Coronary artery (tissue), 2 donors: ENCODE measurements at regions not wholly inside any gene's neighbourhood (a gene's known extent, or its start where the extent isn't known, plus 50 kb on each side); places are given as distances from the start of the nearest gene placed in this dataset.
A peak's percentile ranks its signal among the peaks of the same experiment; 100 is the strongest.

Source experiments
- DNase-seq: peaks from one replicate; pipeline ENCODE4 v3.0.0-alpha.2; 2017; ENCODE audit warnings: low spot score
- H3K27ac ChIP-seq, 2 donors: fragments of 200-600 bp; sonication (generic); one replicate each; pipeline ENCODE4 v1.5.1; 2016 to 2019
- H3K4me3 ChIP-seq: fragments of 200-600 bp; sonication (generic); 2 replicates; pipeline ENCODE4 v1.5.1; 2016; ENCODE audit warnings: mild to moderate bottlenecking, moderate library complexity
- TF ChIP-seq, protein P1 (sequence below): fragments of 200-600 bp; sonication (generic); IDR thresholded peaks from one replicate; pipeline ENCODE4 v1.5.1; 2019; ENCODE audit warnings: antibody characterized with exemption

DNA sequence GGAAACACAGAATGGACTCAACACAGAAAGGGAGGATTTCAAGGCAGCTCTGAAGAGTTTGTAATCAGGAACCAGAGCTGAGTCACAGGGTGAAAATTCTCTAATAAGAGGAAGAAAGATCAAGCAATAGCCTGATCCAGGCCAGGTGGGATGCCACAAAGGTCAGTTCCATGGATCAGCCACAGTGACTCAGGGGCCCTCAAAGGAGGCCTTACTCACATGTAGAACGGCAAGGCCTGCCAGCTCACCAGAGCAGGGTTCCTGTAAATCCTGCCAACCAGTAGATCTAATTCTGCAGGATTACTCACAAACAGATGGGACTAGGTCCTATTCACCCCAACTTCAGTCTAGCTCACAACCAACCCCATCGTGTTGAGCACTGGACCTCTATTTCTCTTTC lies 78.3 kb upstream of the PPP2R3A start:
- DNase-seq, result no peak
- Histone ChIP-seq H3K4me3 (no peak overlapping the region), H3K27ac (no peak overlapping the region)
- TF ChIP-seq, protein P1, sequence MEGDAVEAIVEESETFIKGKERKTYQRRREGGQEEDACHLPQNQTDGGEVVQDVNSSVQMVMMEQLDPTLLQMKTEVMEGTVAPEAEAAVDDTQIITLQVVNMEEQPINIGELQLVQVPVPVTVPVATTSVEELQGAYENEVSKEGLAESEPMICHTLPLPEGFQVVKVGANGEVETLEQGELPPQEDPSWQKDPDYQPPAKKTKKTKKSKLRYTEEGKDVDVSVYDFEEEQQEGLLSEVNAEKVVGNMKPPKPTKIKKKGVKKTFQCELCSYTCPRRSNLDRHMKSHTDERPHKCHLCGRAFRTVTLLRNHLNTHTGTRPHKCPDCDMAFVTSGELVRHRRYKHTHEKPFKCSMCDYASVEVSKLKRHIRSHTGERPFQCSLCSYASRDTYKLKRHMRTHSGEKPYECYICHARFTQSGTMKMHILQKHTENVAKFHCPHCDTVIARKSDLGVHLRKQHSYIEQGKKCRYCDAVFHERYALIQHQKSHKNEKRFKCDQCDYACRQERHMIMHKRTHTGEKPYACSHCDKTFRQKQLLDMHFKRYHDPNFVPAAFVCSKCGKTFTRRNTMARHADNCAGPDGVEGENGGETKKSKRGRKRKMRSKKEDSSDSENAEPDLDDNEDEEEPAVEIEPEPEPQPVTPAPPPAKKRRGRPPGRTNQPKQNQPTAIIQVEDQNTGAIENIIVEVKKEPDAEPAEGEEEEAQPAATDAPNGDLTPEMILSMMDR, result no peak

DNA sequence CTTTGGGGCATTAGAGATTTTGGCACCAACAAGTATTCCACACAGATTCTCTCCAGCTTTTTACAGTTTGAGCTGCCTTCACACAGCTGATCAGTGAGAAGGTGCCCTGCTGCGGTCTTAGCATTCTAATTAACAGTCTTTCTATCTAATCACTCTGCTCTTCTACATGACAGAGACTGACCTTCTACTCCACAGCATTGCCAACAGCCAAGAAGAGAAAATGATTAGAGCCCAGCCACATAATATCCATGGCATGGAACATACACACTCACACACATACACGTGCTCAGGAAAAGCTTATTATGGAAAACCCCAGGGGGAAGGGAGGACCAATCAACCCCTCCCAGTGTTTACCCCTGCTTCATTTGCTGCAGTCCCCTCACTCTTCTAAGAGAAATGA lies 76.1 kb upstream of the PPP2R3A start:
- TF ChIP-seq, protein P1, result no peak
- H3K4me3 ChIP-seq, result no peak overlapping the region
- DNase-seq, result no peak
- no peak overlapping the region for H3K27ac ChIP-seq

DNA sequence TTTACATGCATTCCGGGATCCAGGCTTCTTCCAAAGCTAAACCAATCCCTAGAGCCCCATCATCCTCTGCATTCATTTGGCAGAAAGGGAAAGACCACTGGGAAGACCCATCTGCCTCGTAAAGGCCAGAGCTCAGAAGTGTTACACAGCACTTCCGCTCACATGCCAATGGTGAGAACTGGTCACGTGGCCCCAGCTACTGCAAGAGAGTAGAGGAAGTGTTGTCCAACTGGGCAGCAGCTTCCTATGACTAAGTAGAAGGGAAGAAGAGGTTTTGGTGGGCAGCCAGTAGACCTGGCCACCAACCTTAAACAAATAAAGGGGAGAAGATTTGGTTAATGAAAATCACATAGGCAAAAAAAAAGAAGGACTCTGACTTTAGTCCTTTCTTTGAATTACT lies 74.4 kb upstream of the PPP2R3A start:
- TF ChIP-seq, protein P1, result no peak
- Histone ChIP-seq H3K27ac (no peak overlapping the region), H3K4me3 (no peak overlapping the region)
- DNase-seq, result no peak

DNA sequence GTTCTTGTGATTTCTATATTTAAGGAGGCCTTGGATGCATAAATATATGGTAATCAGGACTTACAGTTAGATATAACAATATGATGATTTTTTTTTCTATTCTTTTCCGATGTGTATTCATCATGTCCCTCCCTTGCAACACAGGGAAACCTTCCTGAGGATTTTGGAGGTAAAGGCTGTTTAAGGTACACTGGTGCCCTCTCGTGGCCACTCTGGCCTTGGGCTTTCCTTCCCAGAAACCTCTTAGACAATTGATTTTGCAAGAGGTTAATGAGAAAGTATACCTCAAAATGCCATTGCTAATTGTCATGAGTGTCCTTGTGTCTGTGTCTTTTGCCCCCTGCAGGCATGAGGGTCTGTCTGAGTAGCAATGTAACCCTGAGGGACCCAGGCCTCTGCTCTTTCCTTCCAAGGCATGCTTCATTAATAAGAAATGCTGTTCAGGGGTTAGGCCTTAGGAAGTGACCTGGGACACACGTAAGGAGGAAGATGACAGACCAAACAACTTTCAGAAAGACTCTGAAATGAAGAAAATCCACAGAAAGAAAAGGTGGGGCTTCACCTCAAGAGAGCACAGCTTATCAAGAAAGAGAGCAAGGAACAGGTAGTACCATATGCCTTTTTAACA lies 70.3 kb upstream of the PPP2R3A start:
- no peak for DNase-seq
- Histone ChIP-seq H3K4me3 (no peak overlapping the region), H3K27ac (no peak overlapping the region)
- TF ChIP-seq, protein P1, result peak; percentile 67

DNA sequence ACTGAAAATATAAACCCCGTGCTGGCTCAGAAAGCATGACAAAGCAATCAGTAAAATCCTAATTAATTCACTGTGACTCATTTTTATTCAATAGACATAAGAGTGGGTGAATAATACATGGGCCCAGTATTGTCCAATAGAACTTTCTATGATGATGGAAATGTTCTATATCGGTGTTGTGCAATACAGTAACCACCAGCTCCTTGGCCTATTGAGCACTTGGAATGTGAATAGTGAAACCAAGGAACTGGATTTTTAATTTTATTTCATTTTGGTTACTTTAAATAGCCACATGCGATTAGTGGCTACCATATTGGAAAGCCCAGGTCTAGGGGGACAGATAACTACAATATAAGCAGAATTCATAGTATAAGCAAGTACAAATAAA lies 69.8 kb upstream of the PPP2R3A start:
- Histone ChIP-seq H3K27ac (no peak overlapping the region), H3K4me3 (no peak overlapping the region)
- no peak for DNase-seq
- TF ChIP-seq, protein P1, result no peak

DNA sequence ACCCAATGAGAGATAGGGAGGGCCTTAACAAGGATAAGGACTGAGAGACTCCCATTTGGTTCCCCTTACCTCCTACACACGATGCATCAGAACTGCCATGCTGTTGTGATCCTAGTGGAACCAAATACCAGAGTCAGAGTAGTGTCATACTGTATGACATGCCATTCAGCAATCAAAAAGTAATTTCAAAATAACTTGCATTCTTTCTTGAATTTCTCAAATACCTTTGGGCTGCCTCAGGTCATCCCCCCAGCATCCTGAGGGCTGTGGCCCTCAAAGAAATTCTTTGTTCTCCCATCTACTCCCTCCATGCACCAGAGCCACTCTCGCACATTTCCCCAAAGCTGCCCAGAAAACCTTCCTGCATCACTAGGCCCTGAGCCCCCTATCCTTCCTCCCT lies 68.9 kb upstream of the PPP2R3A start:
- TF ChIP-seq, protein P1, result no peak
- Histone ChIP-seq H3K27ac (no peak overlapping the region), H3K4me3 (no peak overlapping the region)
- no peak for DNase-seq

DNA sequence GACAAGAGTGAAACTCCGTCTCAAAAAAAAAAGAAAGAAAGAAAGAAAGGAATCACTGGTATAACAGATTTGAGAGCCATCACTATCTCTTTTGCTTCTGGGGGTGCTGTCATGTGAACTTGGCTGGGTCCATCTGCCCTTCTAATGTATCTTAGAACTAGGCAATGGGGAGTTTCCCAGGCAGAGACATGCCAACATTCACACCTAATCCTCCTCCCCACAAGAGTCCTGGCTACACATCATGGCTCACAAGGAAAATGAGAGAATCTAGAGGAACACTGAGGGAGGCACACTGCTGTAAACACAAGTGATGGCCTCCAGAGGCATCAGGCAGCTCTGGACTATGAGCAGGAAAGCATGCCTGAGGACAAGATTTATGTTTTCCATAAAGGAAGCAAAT lies 67.8 kb upstream of the PPP2R3A start:
- no peak for DNase-seq
- TF ChIP-seq, protein P1, result no peak
- H3K4me3 ChIP-seq, result no peak overlapping the region
- no peak overlapping the region for H3K27ac ChIP-seq
